KMS-11 (cell line): ENCODE measurements at regions not wholly inside any gene's neighbourhood (a gene's known extent, or its start where the extent isn't known, plus 50 kb on each side); places are given as distances from the start of the nearest gene placed in this dataset.

Experiments used
- H2AFZ ChIP-seq: fragments of 200-600 bp; sonication (generic); 2 replicates; pipeline ENCODE4 v1.6.1; 2016; ENCODE audit warnings: antibody characterized with exemption, mixed run types, low read depth
- H3K27ac ChIP-seq: fragments of 200-600 bp; sonication (generic); 2 replicates; pipeline ENCODE4 v1.6.1; 2016; ENCODE audit warnings: mild to moderate bottlenecking, mixed run types
- H3K27me3 ChIP-seq: fragments of 200-600 bp; sonication (generic); 2 replicates; pipeline ENCODE4 v1.6.1; 2017; ENCODE audit warnings: mild to moderate bottlenecking, low read depth, mixed run types, moderate library complexity; ENCODE audit not compliant: insufficient read depth
- H3K36me3 ChIP-seq: fragments of 200-600 bp; sonication (generic); 2 replicates; pipeline ENCODE4 v1.6.1; 2017; ENCODE audit warnings: mild to moderate bottlenecking, mixed run types; ENCODE audit not compliant: insufficient read depth
- H3K4me1 ChIP-seq: fragments of 200-600 bp; sonication (generic); 2 replicates; pipeline ENCODE4 v1.6.1; 2016; ENCODE audit warnings: mild to moderate bottlenecking, low read depth, mixed run types; ENCODE audit not compliant: poor library complexity, severe bottlenecking
- H3K4me2 ChIP-seq: fragments of 200-600 bp; sonication (generic); 2 replicates; pipeline ENCODE4 v1.7.0; 2016; ENCODE audit warnings: mild to moderate bottlenecking, mixed run types
- H3K4me3 ChIP-seq: fragments of 200-600 bp; sonication (generic); IDR thresholded peaks from 2 replicates; pipeline ENCODE4 v1.6.1; 2017; ENCODE audit warnings: low read depth, low read length, mixed read lengths; ENCODE audit not compliant: insufficient read depth
- H3K79me2 ChIP-seq: fragments of 200-600 bp; sonication (generic); 2 replicates; pipeline ENCODE4 v1.6.1; 2016; ENCODE audit warnings: low read depth, mixed run types; ENCODE audit not compliant: insufficient read depth
- H3K9ac ChIP-seq: fragments of 200-600 bp; sonication (generic); 2 replicates; pipeline ENCODE4 v1.6.1; 2016; ENCODE audit warnings: mild to moderate bottlenecking, mixed run types
- H4K20me1 ChIP-seq: fragments of 200-600 bp; sonication (generic); 2 replicates; pipeline ENCODE4 v1.6.1; 2016; ENCODE audit warnings: mild to moderate bottlenecking, mixed run types; ENCODE audit not compliant: insufficient read depth
- TF ChIP-seq, protein P1 (sequence below): fragments of 200-600 bp; sonication (generic); conservative IDR thresholded peaks from 2 replicates; pipeline ENCODE4 v1.6.1; 2017; ENCODE audit warnings: low read depth, mild to moderate bottlenecking, antibody characterized with exemption, low read length, moderate library complexity, mixed read lengths

DNA sequence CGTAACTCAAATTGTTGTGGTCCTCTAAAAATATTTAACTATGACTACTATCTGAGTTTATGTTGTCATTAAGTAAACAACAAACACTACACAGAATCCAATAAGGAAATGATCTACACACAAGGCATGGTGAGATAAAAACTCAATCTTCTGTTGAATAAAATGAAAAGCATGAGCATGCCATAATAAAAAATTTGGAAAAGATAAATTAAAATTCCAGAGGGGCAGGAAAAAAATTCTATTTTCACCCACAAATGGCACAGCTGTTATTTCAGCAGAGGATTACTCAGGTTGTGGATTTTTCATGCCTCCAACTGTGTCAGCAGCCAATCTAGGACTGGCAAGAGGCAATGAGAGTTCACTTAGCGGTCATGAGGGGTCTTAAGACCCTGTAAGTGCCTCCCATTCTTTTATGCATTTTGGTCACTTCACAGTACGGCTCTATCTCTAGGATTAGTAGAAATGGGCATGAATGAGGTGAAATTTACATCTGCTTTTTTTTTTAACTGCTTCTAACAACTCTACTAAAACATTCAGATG, 639.8 kb upstream of the DIPK2B start:
- Histone ChIP-seq H2AFZ (no peak overlapping the region), H3K4me3 (no peak overlapping the region), H3K27ac (no peak overlapping the region), H3K79me2 (peaks cover 6% of the 10 kb centered on the region; the same call in 1 of the 2 replicates), H3K36me3 (no peaks in the 10 kb centered on the region), H3K9ac (no peak overlapping the region), H4K20me1 (no peaks in the 10 kb centered on the region), H3K4me2 (no peak overlapping the region), H3K27me3 (no peaks in the 10 kb centered on the region), H3K4me1 (peaks cover 27% of the 10 kb centered on the region)
- TF ChIP-seq, protein P1, sequence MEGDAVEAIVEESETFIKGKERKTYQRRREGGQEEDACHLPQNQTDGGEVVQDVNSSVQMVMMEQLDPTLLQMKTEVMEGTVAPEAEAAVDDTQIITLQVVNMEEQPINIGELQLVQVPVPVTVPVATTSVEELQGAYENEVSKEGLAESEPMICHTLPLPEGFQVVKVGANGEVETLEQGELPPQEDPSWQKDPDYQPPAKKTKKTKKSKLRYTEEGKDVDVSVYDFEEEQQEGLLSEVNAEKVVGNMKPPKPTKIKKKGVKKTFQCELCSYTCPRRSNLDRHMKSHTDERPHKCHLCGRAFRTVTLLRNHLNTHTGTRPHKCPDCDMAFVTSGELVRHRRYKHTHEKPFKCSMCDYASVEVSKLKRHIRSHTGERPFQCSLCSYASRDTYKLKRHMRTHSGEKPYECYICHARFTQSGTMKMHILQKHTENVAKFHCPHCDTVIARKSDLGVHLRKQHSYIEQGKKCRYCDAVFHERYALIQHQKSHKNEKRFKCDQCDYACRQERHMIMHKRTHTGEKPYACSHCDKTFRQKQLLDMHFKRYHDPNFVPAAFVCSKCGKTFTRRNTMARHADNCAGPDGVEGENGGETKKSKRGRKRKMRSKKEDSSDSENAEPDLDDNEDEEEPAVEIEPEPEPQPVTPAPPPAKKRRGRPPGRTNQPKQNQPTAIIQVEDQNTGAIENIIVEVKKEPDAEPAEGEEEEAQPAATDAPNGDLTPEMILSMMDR: no peak

DNA sequence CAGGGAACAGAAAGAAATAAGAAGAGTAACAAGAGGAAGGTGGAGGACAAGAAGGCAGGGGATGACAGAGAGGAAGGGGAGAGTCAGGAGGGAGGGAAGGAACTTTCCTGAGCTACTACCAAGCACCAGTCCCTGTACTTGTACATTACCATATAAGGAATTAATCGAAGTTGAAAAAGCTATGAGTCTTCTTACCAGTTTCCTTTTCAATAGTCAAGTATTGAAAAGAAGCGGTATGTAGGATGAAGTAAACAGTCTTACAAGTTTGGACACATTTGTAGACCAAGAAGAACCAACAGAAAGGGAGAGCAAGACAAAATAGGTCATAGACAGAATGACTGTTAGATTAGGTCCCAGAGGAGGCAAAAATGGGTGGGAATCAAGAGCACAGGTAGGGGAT, 629.7 kb upstream of the DIPK2B start:
- H3K4me2 ChIP-seq: no peak overlapping the region
- no peaks in the 10 kb centered on the region for H3K4me1 ChIP-seq
- H4K20me1 ChIP-seq: no peaks in the 10 kb centered on the region
- no peak overlapping the region for H3K4me3 ChIP-seq
- H3K27ac ChIP-seq: no peak overlapping the region
- H3K9ac ChIP-seq: no peak overlapping the region
- H2AFZ ChIP-seq: no peak overlapping the region
- TF ChIP-seq, protein P1: no peak
- no peaks in the 10 kb centered on the region for H3K36me3 ChIP-seq
- no peaks in the 10 kb centered on the region for H3K27me3 ChIP-seq
- peaks cover 10% of the 10 kb centered on the region; the same call in 1 of the 2 replicates for H3K79me2 ChIP-seq

DNA sequence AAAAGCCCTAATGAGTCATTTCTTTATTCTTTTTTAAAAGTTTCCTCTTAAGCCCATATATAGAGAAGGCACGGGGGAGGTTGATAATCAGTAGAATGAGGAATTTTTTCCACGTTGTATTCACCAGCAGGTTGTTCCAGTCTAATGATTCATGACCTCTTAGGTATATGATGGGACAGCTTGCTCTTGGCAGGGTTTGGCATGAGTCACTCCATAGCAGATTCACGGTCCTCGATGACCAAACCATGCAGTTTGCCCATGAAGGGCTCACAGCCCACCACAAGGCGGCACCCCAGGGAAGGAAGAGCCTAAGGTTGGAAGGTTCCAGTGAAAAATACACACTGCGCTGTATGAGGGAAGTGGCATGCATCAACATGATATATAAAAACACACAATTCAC, 623.8 kb upstream of the DIPK2B start:
- TF ChIP-seq, protein P1: no peak
- Histone ChIP-seq H3K79me2 (no peaks in the 10 kb centered on the region), H3K9ac (no peak overlapping the region), H3K4me2 (no peak overlapping the region), H2AFZ (no peak overlapping the region), H3K4me1 (no peaks in the 10 kb centered on the region), H3K4me3 (no peak overlapping the region), H3K27ac (no peak overlapping the region), H4K20me1 (no peaks in the 10 kb centered on the region), H3K36me3 (no peaks in the 10 kb centered on the region), H3K27me3 (no peaks in the 10 kb centered on the region)

DNA sequence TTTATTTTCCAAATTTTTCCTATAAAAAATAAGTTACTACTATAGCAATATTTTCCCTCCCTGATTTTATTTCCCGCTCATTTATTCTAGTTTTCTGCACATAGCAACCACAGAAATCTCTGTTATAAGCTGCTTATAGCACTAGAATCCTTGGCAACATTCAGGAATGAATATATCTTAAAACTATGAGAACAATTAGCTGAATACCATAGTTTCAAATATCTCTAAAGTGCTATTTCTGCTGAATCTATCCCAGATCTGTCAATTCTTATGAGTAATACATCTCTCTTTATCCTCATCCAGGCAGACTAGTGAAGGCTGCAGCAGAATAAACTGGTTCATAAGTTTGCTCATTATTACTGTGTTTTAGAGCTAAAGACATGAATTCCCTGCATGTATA, 622.9 kb upstream of the DIPK2B start:
- Histone ChIP-seq H3K4me3 (no peak overlapping the region), H3K9ac (no peak overlapping the region), H2AFZ (no peak overlapping the region), H3K4me1 (no peaks in the 10 kb centered on the region), H3K27ac (no peak overlapping the region), H4K20me1 (no peaks in the 10 kb centered on the region), H3K79me2 (no peaks in the 10 kb centered on the region), H3K27me3 (no peaks in the 10 kb centered on the region), H3K36me3 (no peaks in the 10 kb centered on the region), H3K4me2 (no peak overlapping the region)
- TF ChIP-seq, protein P1: no peak
